ENCODE measurements at regions not wholly inside any gene's neighbourhood (a gene's known extent, or its start where the extent isn't known, plus 50 kb on each side); places are given as distances from the start of the nearest gene placed in this dataset.

DNA sequence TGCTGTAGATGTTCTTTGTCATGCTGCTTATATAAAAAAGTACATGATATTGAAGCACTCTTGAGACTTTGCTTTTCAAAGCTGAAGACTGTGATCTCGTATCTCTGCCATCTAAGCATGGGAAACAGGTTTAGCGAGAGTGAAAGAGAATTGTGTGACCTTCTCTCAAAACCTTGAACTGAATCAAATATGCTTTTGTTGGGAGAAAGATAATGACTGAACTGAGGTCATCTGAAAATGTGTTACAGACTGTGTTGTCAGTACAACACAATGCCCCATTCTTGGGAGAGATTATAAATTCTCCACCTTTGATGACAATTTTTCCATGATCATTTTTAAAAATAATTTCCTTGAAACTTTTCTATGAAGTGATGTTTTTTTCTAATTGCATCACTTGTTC lies 272.1 kb upstream of the SEL1L start:
- no peak for TF ChIP-seq EZH2 (IDR thresholded peaks at IDR 0.05; ENCODE audit: borderline replicate concordance, low read length)
- TF ChIP-seq, protein P1, sequence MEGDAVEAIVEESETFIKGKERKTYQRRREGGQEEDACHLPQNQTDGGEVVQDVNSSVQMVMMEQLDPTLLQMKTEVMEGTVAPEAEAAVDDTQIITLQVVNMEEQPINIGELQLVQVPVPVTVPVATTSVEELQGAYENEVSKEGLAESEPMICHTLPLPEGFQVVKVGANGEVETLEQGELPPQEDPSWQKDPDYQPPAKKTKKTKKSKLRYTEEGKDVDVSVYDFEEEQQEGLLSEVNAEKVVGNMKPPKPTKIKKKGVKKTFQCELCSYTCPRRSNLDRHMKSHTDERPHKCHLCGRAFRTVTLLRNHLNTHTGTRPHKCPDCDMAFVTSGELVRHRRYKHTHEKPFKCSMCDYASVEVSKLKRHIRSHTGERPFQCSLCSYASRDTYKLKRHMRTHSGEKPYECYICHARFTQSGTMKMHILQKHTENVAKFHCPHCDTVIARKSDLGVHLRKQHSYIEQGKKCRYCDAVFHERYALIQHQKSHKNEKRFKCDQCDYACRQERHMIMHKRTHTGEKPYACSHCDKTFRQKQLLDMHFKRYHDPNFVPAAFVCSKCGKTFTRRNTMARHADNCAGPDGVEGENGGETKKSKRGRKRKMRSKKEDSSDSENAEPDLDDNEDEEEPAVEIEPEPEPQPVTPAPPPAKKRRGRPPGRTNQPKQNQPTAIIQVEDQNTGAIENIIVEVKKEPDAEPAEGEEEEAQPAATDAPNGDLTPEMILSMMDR (IDR thresholded peaks at IDR 0.05; ENCODE audit: low read length), result no peak
